Fibroblast of lung (primary cell): ENCODE measurements at regions not wholly inside any gene's neighbourhood (a gene's known extent, or its start where the extent isn't known, plus 50 kb on each side); places are given as distances from the start of the nearest gene placed in this dataset.

Source experiments
- DNase-seq, 2 donors: peaks; one replicate each; pipeline versions ENCODE4 v3.0.0 to v3.0.0-alpha.2; 2010; ENCODE audit warnings: low read depth in 2 of 2
- H2AFZ ChIP-seq: 2 replicates; pipeline ENCODE4 v1.5.1; 2012; ENCODE audit warnings: low read length, control low read depth, inconsistent platforms
- H3K27ac ChIP-seq: 2 replicates; pipeline ENCODE4 v1.5.1; 2011; ENCODE audit warnings: low read length, control low read depth; ENCODE audit not compliant: insufficient read depth
- H3K27me3 ChIP-seq: 2 replicates; pipeline ENCODE4 v1.5.1; 2011; ENCODE audit warnings: mild to moderate bottlenecking, low read length; ENCODE audit not compliant: control insufficient read depth, insufficient read depth
- H3K36me3 ChIP-seq: 2 replicates; pipeline ENCODE4 v1.5.1; 2011; ENCODE audit warnings: low read length; ENCODE audit not compliant: control insufficient read depth, insufficient read depth
- H3K4me1 ChIP-seq: 2 replicates; pipeline ENCODE4 v1.5.1; 2011; ENCODE audit warnings: low read length; ENCODE audit not compliant: control insufficient read depth, insufficient read depth; ENCODE audit errors: extremely low read depth
- H3K4me2 ChIP-seq: 2 replicates; pipeline ENCODE4 v1.5.1; 2011; ENCODE audit warnings: low read length, control low read depth; ENCODE audit not compliant: insufficient read depth; ENCODE audit errors: extremely low read depth
- H3K4me3 ChIP-seq, 4 experiments: fragments of 200-600 bp in 1 of 4; sonication (generic) in 1 of 4; replicated peaks in 1 of 4; 2 replicates each; pipeline ENCODE4 v1.5.1; 2011 to 2016; ENCODE audit warnings: low read length in 4 of 4, low read depth in 3 of 4, mild to moderate bottlenecking in 3 of 4, control low read depth in 2 of 4, inconsistent platforms in 1 of 4, mixed read lengths in 1 of 4; ENCODE audit not compliant: insufficient read depth in 1 of 4; ENCODE audit errors: control extremely low read depth in 1 of 4
- H3K79me2 ChIP-seq: 2 replicates; pipeline ENCODE4 v1.5.1; 2012; ENCODE audit warnings: mild to moderate bottlenecking, low read length, inconsistent platforms; ENCODE audit not compliant: control insufficient read depth, insufficient read depth
- H3K9ac ChIP-seq: 2 replicates; pipeline ENCODE4 v1.5.1; 2011; ENCODE audit warnings: mild to moderate bottlenecking, low read length, control low read depth; ENCODE audit not compliant: insufficient read depth
- H3K9me3 ChIP-seq: 2 replicates; pipeline ENCODE4 v1.5.1; 2012; ENCODE audit warnings: low read depth, low read length; ENCODE audit not compliant: control insufficient read depth, insufficient read depth
- H4K20me1 ChIP-seq: 2 replicates; pipeline ENCODE4 v1.5.1; 2011; ENCODE audit warnings: low read length; ENCODE audit not compliant: control insufficient read depth, insufficient read depth; ENCODE audit errors: extremely low read depth
- EZH2 ChIP-seq: IDR thresholded peaks from 2 replicates; pipeline ENCODE4 v1.5.1; 2012; ENCODE audit warnings: low read length, control low read depth, mild to moderate bottlenecking; ENCODE audit errors: missing control alignments
- TF ChIP-seq, protein P1 (sequence below), 2 donors: IDR thresholded peaks in 1 of 2; conservative IDR thresholded peaks in 1 of 2; 1 replicate in 1 of 2; 2 replicates in 1 of 2; pipeline ENCODE4 v1.5.1; 2011 to 2012; ENCODE audit warnings: low read length in 2 of 2, control low read depth in 1 of 2, inconsistent platforms in 1 of 2, low read depth in 1 of 2, mild to moderate bottlenecking in 1 of 2

DNA sequence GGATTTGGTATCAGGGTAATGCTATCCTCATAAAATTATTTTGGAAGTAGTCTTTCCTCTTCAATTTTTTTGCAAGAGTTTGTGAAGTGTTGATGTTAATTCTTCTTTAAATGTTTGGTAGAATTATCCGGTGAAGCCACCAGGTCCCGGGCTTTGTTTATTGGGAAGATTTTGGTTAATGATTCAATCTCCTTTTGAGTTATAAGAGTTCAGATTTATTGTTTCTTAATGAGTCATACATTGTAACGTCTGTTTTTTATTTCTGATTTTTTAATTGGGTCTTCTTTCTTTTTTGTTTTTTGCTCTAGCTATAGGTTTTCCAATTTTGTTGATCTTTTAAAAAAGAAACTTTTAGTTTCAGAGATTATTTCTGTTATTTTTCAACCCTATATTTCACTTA, 412.3 kb downstream of the PDGFC start:
- Histone ChIP-seq H3K27ac (no peak overlapping the region), H3K4me1 (peaks cover 5% of the 10 kb centered on the region), H3K9ac (no peak overlapping the region), H2AFZ (no peak overlapping the region), H3K27me3 (no peaks in the 10 kb centered on the region), H3K9me3 (no peaks in the 10 kb centered on the region), H3K79me2 (no peaks in the 10 kb centered on the region), H3K4me3 (no peak overlapping the region), H3K4me2 (no peak overlapping the region), H4K20me1 (no peaks in the 10 kb centered on the region), H3K36me3 (no peaks in the 10 kb centered on the region)
- DNase-seq = peak in 1 of 2 donors; percentile 26
- TF ChIP-seq, protein P1, sequence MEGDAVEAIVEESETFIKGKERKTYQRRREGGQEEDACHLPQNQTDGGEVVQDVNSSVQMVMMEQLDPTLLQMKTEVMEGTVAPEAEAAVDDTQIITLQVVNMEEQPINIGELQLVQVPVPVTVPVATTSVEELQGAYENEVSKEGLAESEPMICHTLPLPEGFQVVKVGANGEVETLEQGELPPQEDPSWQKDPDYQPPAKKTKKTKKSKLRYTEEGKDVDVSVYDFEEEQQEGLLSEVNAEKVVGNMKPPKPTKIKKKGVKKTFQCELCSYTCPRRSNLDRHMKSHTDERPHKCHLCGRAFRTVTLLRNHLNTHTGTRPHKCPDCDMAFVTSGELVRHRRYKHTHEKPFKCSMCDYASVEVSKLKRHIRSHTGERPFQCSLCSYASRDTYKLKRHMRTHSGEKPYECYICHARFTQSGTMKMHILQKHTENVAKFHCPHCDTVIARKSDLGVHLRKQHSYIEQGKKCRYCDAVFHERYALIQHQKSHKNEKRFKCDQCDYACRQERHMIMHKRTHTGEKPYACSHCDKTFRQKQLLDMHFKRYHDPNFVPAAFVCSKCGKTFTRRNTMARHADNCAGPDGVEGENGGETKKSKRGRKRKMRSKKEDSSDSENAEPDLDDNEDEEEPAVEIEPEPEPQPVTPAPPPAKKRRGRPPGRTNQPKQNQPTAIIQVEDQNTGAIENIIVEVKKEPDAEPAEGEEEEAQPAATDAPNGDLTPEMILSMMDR (conservative IDR thresholded peaks at IDR 0.05 in 1 of 2, IDR thresholded peaks at IDR 0.05 in 1 of 2; ENCODE audit: low read depth in 1 of 2, low read length in 2 of 2) = no peak
- no peak for TF ChIP-seq EZH2

DNA sequence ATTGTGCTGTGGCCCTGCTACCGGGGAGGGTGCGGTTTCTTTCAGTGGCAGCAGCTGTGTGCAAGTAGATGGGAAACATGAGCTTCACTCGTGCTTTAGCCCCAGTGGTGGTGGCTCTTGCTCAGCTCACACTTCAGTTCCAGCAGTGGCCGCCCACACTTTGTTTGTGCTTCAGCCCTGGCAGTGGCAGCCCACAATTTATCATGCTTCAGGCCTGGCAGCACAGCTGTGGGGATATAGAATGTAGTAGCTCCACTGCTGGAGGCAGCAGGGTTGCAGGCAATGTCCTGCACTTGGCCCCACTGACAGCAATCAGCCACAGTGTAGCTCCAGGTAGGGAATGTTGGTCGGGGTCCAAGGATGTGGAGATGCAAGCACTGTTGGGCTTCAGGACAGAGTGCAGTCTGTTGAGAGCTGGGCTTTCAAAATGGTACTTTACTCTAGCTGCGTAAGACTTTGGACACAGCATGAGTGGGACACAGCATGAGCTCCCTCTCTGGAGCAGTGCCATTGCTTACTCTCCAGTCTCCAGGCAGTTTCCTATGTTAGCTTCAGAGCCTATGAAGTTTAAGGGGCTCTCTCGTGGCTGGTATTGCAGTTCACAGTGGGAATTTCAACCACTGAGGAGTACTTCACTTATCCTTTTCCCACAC, 413.1 kb downstream of the PDGFC start:
- no peak overlapping the region for H3K4me3 ChIP-seq
- no peaks in the 10 kb centered on the region for H3K36me3 ChIP-seq
- peak; percentile 47 to 56 for DNase-seq
- no peak overlapping the region for H3K27ac ChIP-seq
- peak overlapping the region; percentile 68 for H3K4me2 ChIP-seq
- peak overlapping the region; percentile 26 for H2AFZ ChIP-seq
- no peak for TF ChIP-seq EZH2
- TF ChIP-seq, protein P1 (conservative IDR thresholded peaks at IDR 0.05 in 1 of 2, IDR thresholded peaks at IDR 0.05 in 1 of 2; ENCODE audit: low read depth in 1 of 2, low read length in 2 of 2) = no peak
- no peak overlapping the region for H3K9ac ChIP-seq
- no peaks in the 10 kb centered on the region for H3K9me3 ChIP-seq
- H3K79me2 ChIP-seq = no peaks in the 10 kb centered on the region
- no peaks in the 10 kb centered on the region for H4K20me1 ChIP-seq
- peaks cover 5% of the 10 kb centered on the region for H3K4me1 ChIP-seq
- no peaks in the 10 kb centered on the region for H3K27me3 ChIP-seq

DNA sequence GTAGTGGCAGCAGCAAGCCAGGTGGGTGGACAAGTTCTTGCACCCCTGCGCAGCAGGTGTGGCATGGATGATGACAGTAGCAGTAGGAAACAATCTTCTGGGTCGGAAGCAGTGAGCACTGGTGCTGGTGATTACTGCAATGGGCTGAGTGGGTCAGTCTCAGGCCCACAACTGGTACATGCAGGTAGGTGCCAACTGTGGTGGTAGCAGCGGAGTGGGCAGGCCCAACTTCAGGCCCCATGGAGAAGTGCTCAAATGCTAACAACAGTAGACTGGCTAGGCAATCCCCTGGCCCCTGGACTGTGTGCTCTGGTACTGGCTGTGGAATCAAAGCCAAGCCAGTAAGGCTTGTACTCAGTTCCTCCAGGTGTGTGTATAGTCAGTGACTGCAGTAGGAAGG, 413.7 kb downstream of the PDGFC start:
- H3K4me1 ChIP-seq = peaks cover 5% of the 10 kb centered on the region
- TF ChIP-seq, protein P1 (conservative IDR thresholded peaks at IDR 0.05 in 1 of 2, IDR thresholded peaks at IDR 0.05 in 1 of 2; ENCODE audit: low read depth in 1 of 2, low read length in 2 of 2) = no peak
- TF ChIP-seq EZH2 = no peak
- H3K9me3 ChIP-seq = no peaks in the 10 kb centered on the region
- H4K20me1 ChIP-seq = no peaks in the 10 kb centered on the region
- no peaks in the 10 kb centered on the region for H3K27me3 ChIP-seq
- no peak overlapping the region for H3K9ac ChIP-seq
- no peak overlapping the region for H3K4me2 ChIP-seq
- no peaks in the 10 kb centered on the region for H3K36me3 ChIP-seq
- H2AFZ ChIP-seq = no peak overlapping the region
- H3K4me3 ChIP-seq = no peak overlapping the region
- DNase-seq = no peak
- H3K79me2 ChIP-seq = no peaks in the 10 kb centered on the region
- H3K27ac ChIP-seq = no peak overlapping the region
